SK-N-SH (cell line): ENCODE measurements at regions not wholly inside any gene's neighbourhood (a gene's known extent, or its start where the extent isn't known, plus 50 kb on each side); places are given as distances from the start of the nearest gene placed in this dataset.

Experiments used
- CTCF ChIA-PET: fragments of 300-600, 350-600 bp; formaldehyde crosslinking; extraction: SDS; loops from one replicate; lab custom pipeline; 2021; lab: Yijun Ruan, JAX
- POLR2A ChIA-PET: fragments of 350-600 bp; sonication (Branson Sonifier 250); formaldehyde crosslinking; extraction: SDS; loops from one replicate; lab custom pipeline; 2020; ENCODE audit warnings: antibody characterized with exemption, inconsistent platforms; lab: Yijun Ruan, JAX
- DNase-seq: peaks from one replicate; pipeline ENCODE4 v3.0.0; 2012
- H2AFZ ChIP-seq: fragments of 200-600 bp; sonication (generic); 2 replicates; pipeline ENCODE4 v1.8.1; 2016; ENCODE audit warnings: antibody characterized with exemption, mild to moderate bottlenecking, low read depth
- H3F3A ChIP-seq: fragments of 200-600 bp; sonication (generic); replicated peaks from 2 replicates; pipeline ENCODE3; 2016; ENCODE audit warnings: antibody characterized with exemption, mild to moderate bottlenecking; ENCODE audit not compliant: insufficient read depth
- H3K27ac ChIP-seq, 2 experiments: fragments of 200-500 bp in 1 of 2; fragments of 200-600 bp in 1 of 2; sonication (Bioruptor generic) in 1 of 2; sonication (generic), shearing (Covaris generic) in 1 of 2; 2 replicates each; pipeline versions ENCODE4 v1.5.1 to v1.6.1; 2014 to 2016; ENCODE audit warnings: low read depth in 2 of 2, inconsistent platforms in 1 of 2, low read length in 1 of 2, mild to moderate bottlenecking in 1 of 2, mixed read lengths in 1 of 2
- H3K27me3 ChIP-seq: fragments of 200-600 bp; sonication (generic), shearing (Covaris generic); 2 replicates; pipeline ENCODE4 v1.6.1; 2016; ENCODE audit warnings: mixed run types; ENCODE audit not compliant: insufficient read depth
- H3K36me3 ChIP-seq, 2 experiments: fragments of 200-500 bp in 1 of 2; fragments of 200-600 bp in 1 of 2; sonication (Bioruptor generic) in 1 of 2; sonication (generic) in 1 of 2; replicated peaks in 1 of 2; 2 replicates each; pipeline versions ENCODE3 to v1.5.1; 2014 to 2016; ENCODE audit warnings: low read length in 1 of 2, mild to moderate bottlenecking in 1 of 2; ENCODE audit not compliant: insufficient read depth in 2 of 2, control insufficient read depth in 1 of 2
- H3K4me1 ChIP-seq, 2 experiments: fragments of 200-500 bp in 1 of 2; fragments of 200-600 bp in 1 of 2; sonication (Bioruptor generic) in 1 of 2; sonication (generic), shearing (Covaris generic) in 1 of 2; 2 replicates each; pipeline versions ENCODE4 v1.5.1 to v1.6.1; 2014 to 2016; ENCODE audit warnings: low read depth in 1 of 2, low read length in 1 of 2, mixed run types in 1 of 2; ENCODE audit not compliant: insufficient read depth in 2 of 2, control insufficient read depth in 1 of 2
- H3K4me2 ChIP-seq: fragments of 200-600 bp; sonication (generic), shearing (Covaris generic); 2 replicates; pipeline ENCODE4 v1.6.1; 2017; ENCODE audit warnings: mixed run types
- H3K4me3 ChIP-seq, 2 experiments: fragments of 200-500 bp in 1 of 2; fragments of 200-600 bp in 1 of 2; sonication (Bioruptor generic) in 1 of 2; sonication (generic), shearing (Covaris generic) in 1 of 2; 2 replicates each; pipeline versions ENCODE4 v1.5.1 to v1.8.1; 2014 to 2016; ENCODE audit warnings: low read depth in 2 of 2, inconsistent platforms in 1 of 2, low read length in 1 of 2, mild to moderate bottlenecking in 1 of 2, mixed read lengths in 1 of 2, moderate library complexity in 1 of 2
- H3K79me2 ChIP-seq: fragments of 200-600 bp; sonication (generic); 2 replicates; pipeline ENCODE4 v1.8.1; 2017; ENCODE audit warnings: mild to moderate bottlenecking; ENCODE audit not compliant: insufficient read depth
- H3K9ac ChIP-seq: fragments of 200-600 bp; sonication (generic); 2 replicates; pipeline ENCODE4 v1.6.1; 2017; ENCODE audit warnings: mixed run types
- H3K9me2 ChIP-seq: fragments of 200-600 bp; sonication (generic); 2 replicates; pipeline ENCODE4 v1.6.1; 2017; ENCODE audit warnings: mixed run types
- H3K9me3 ChIP-seq: fragments of 200-600 bp; sonication (generic); 2 replicates; pipeline ENCODE4 v1.6.1; 2017; ENCODE audit warnings: mixed run types, mild to moderate bottlenecking, moderate library complexity
- H4K20me1 ChIP-seq: fragments of 200-600 bp; sonication (generic); 2 replicates; pipeline ENCODE4 v1.6.1; 2017; ENCODE audit warnings: mild to moderate bottlenecking, mixed run types; ENCODE audit not compliant: insufficient read depth
- ELF1 ChIP-seq: IDR thresholded peaks from 2 replicates; pipeline ENCODE4 v1.4.0; 2012
- EP300 ChIP-seq, 2 experiments: IDR thresholded peaks; 2 replicates each; pipeline versions ENCODE4 v1.4.0 to v1.6.1; 2012; ENCODE audit warnings: borderline replicate concordance in 1 of 2, low read depth in 1 of 2, low read length in 1 of 2
- EZH2phosphoT487 ChIP-seq: fragments of 200-600 bp; sonication (generic); IDR thresholded peaks from 2 replicates; pipeline ENCODE4 v1.6.1; 2017; ENCODE audit warnings: low read depth, mixed run types, mild to moderate bottlenecking, antibody characterized with exemption, moderate library complexity, borderline replicate concordance
- FOSL2 ChIP-seq: IDR thresholded peaks from 2 replicates; pipeline ENCODE4 v1.4.0; 2012; ENCODE audit warnings: low read depth, mild to moderate bottlenecking, moderate library complexity, borderline replicate concordance
- FOXJ3 ChIP-seq: sonication (generic); formaldehyde crosslinking; IDR thresholded peaks from 2 replicates; pipeline ENCODE4 v1.5.1; 2020; ENCODE audit warnings: mild to moderate bottlenecking, missing genetic modification reagents
- GABPA ChIP-seq: IDR thresholded peaks from 2 replicates; pipeline ENCODE4 v1.4.0; 2012; ENCODE audit warnings: low read depth, mild to moderate bottlenecking
- GATA2 ChIP-seq: sonication (generic); formaldehyde crosslinking; IDR thresholded peaks from 2 replicates; pipeline ENCODE4 v1.5.0; 2020; ENCODE audit warnings: mild to moderate bottlenecking, missing genetic modification reagents
- MEF2A ChIP-seq: IDR thresholded peaks from 2 replicates; pipeline ENCODE4 v1.4.0; 2012; ENCODE audit warnings: low read depth, borderline replicate concordance
- MXI1 ChIP-seq: IDR thresholded peaks from 2 replicates; pipeline ENCODE4 v1.6.1; 2012; ENCODE audit warnings: mild to moderate bottlenecking, low read depth, low read length, improper control_type of control experiment
- NFIC ChIP-seq: IDR thresholded peaks from 2 replicates; pipeline ENCODE4 v1.4.0; 2012; ENCODE audit warnings: borderline replicate concordance
- RCOR1 ChIP-seq: fragments of 150-350 bp; IDR thresholded peaks from 2 replicates; pipeline ENCODE4 v1.6.1; 2017; ENCODE audit warnings: antibody characterized with exemption, low read length
- RFX5 ChIP-seq: IDR thresholded peaks from 2 replicates; pipeline ENCODE4 v1.6.1; 2012; ENCODE audit warnings: mild to moderate bottlenecking, improper control_type of control experiment, low read length
- TCF12 ChIP-seq: IDR thresholded peaks from 2 replicates; pipeline ENCODE4 v1.4.0; 2012
- TEAD4 ChIP-seq: IDR thresholded peaks from 2 replicates; pipeline ENCODE4 v1.4.0; 2012; ENCODE audit warnings: mild to moderate bottlenecking, borderline replicate concordance; ENCODE audit not compliant: insufficient read depth
- WGBS: methylation state at CpG from one replicate; pipeline ENCODE4 v1.1.6; 2017; ENCODE audit warnings: low lambda C conversion rate; 5-methylcytosine and 5-hydroxymethylcytosine counted together
- TF ChIP-seq, protein P1 (sequence below): IDR thresholded peaks from 2 replicates; pipeline ENCODE4 v1.6.1; 2012; ENCODE audit warnings: mild to moderate bottlenecking, low read depth, low read length, moderate library complexity
- TF ChIP-seq, protein P2 (sequence below): IDR thresholded peaks from 2 replicates; pipeline ENCODE4 v1.4.0; 2012; ENCODE audit warnings: low read depth
- TF ChIP-seq, protein P3 (sequence below): IDR thresholded peaks from 2 replicates; pipeline ENCODE4 v1.4.0; 2012; ENCODE audit warnings: low read depth, borderline replicate concordance
- TF ChIP-seq, protein P4 (sequence below): IDR thresholded peaks from 2 replicates; pipeline ENCODE4 v1.4.0; 2012; ENCODE audit warnings: low read depth, borderline replicate concordance

DNA sequence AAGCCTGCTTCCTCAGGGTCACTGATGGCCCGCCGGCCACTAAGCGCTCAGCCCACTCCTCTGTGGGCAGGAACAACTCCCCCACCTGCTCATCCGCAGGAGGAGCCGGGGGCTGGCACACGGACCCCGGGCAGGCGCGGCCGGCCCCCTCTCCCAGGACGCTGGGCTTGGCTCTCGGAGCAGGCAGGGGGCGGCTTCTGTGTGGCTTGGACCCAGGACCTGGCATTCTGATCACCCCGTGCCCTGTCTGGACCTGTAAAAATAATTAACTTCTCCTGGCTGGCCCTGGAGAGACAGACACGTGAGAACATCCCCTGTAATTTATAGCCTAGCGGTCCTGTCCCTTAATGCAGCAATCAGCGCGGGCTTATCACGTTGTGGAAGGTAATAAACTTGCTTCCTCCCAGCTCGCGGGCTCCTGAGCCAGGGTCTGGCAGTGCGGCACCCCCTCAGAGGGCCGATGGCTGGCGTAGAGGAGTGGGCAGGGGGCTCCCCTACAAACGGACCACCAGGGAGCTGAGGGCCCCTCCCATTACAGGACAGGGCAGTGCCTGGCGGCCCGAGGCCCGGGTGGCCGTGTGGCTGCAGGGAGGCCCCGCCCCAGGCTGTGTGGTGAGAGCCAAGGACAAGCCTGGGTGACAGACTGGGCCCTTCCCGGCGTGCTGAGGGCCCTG is 84.5 kb upstream of the NKX1-1 start (continued):
- no peak for TF ChIP-seq GABPA
- TF ChIP-seq TEAD4, result no peak
- no peak for TF ChIP-seq FOSL2
- no peak for TF ChIP-seq TCF12
- TF ChIP-seq, all 33 proteins: peak for 0

DNA sequence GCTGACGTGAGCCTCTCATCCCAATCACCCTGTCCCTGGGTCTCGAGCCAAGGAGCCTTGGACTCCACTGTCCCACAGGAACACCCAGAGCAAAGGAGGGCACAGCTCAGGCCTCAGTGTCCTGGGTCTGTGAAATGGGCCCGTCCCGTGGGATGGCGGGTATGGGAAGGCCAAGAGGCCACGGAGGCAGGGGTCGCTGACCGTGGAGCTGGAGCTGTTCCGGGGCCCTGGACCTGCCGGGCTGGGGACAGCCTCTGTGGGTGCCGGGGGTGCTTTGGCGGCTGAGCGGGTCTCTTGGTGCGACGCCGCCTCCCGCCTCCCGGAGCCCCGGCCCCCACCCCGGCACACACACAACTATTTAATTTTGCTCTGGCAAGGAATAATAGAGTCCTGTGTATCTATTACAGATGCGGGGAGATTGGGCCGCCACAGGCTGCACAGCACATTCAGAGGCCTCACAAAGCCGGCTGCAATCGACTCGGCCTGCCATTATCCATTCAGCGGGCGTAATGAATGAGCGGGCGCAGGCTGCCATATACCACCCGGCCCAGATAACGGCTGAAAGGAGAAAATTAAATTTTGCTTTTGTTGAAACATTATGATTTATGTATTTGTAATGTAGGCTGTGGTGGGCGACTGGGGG is 83.9 kb upstream of the NKX1-1 start:
- WGBS, result 7% methylated on average over 14 of the region's 32 CpGs
- H4K20me1 ChIP-seq, result no peaks in the 10 kb centered on the region
- ChIA-PET POLR2A (no interaction called here), CTCF (interaction anchor here (1.6 to 6.1 kb wide), 3 partner anchors 23 to 139 kb away, joined by 5 to 21 read pairs (median 8); no protein-coding TSS in a partner anchor)
- H3K79me2 ChIP-seq, result no peaks in the 10 kb centered on the region
- no peak for TF ChIP-seq MXI1
- peak; percentile 25; the same call in 1 of the 2 replicates for TF ChIP-seq EZH2phosphoT487
- TF ChIP-seq GATA2 (CRISPR knock-in tag), result 0 out of 2 replicates have a peak, but pooled peaks have one; percentile 16
- no peak overlapping the region for H3K4me2 ChIP-seq
- H3K9me2 ChIP-seq, result no peaks in the 10 kb centered on the region
- no peak overlapping the region for H3K27ac ChIP-seq
- H3K4me1 ChIP-seq, result peaks cover 0 to 7% of the 10 kb centered on the region in 2 experiments; a peak in 1 of 4 replicates
- no peak overlapping the region for H2AFZ ChIP-seq
- no peaks in the 10 kb centered on the region for H3K36me3 ChIP-seq
- H3K4me3 ChIP-seq, result no peak overlapping the region; a peak in 1 of 4 replicates
- H3K9me3 ChIP-seq, result no peaks in the 10 kb centered on the region
- H3K27me3 ChIP-seq, result peaks cover 61% of the 10 kb centered on the region
- H3K9ac ChIP-seq, result no peak overlapping the region
- no peaks in the 10 kb centered on the region for H3F3A ChIP-seq
- DNase-seq, result peak; percentile 71

DNA sequence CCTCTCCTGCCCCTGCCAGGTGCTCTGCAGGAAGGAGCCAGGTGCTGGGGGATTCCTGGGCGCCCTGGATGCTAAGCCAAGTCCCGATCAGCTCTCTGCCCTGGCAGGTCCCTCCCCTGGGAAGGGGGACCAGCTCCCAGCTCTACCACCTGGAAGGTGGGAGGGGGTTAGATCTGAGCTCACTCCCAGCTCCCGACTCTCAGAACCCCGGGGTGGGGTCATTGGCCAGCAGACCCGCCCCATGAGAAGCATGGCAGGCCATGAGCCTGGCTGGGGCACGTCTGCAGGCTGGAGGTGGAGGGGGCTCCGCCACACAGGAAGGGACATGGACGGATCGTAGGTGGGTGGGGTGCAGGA is 83.4 kb upstream of the NKX1-1 start:
- 70% methylated on average over 2 of the region's 9 CpGs for WGBS
- Histone ChIP-seq H3K4me1 (peaks cover 0 to 7% of the 10 kb centered on the region in 2 experiments; a peak in 1 of 4 replicates), H3K4me2 (no peak overlapping the region), H3K9ac (no peak overlapping the region), H2AFZ (no peak overlapping the region), H3K27me3 (peaks cover 56% of the 10 kb centered on the region), H3K36me3 (no peaks in the 10 kb centered on the region), H4K20me1 (no peaks in the 10 kb centered on the region), H3K79me2 (no peaks in the 10 kb centered on the region), H3K4me3 (no peak overlapping the region), H3K27ac (no peak overlapping the region), H3F3A (no peaks in the 10 kb centered on the region), H3K9me2 (no peaks in the 10 kb centered on the region), H3K9me3 (no peaks in the 10 kb centered on the region)
- CTCF ChIA-PET, result interaction anchor here (1.6 to 6.1 kb wide), 3 partner anchors 24 to 140 kb away, joined by 5 to 21 read pairs (median 8); no protein-coding TSS in a partner anchor
- POLR2A ChIA-PET, result no interaction called here
- no peak for DNase-seq
- TF ChIP-seq NFIC (no peak), EZH2phosphoT487 (no peak), ELF1 (no peak), GATA2 (CRISPR knock-in tag) (no peak), FOXJ3 (CRISPR knock-in tag) (no peak), EP300 (IDR thresholded peaks at IDR 0.05; ENCODE audit: borderline replicate concordance in 1 of 2, low read depth in 1 of 2, low read length in 1 of 2) (no peak), MXI1 (no peak), RCOR1 (no peak), RFX5 (no peak), MEF2A (no peak)
- TF ChIP-seq, protein P1, sequence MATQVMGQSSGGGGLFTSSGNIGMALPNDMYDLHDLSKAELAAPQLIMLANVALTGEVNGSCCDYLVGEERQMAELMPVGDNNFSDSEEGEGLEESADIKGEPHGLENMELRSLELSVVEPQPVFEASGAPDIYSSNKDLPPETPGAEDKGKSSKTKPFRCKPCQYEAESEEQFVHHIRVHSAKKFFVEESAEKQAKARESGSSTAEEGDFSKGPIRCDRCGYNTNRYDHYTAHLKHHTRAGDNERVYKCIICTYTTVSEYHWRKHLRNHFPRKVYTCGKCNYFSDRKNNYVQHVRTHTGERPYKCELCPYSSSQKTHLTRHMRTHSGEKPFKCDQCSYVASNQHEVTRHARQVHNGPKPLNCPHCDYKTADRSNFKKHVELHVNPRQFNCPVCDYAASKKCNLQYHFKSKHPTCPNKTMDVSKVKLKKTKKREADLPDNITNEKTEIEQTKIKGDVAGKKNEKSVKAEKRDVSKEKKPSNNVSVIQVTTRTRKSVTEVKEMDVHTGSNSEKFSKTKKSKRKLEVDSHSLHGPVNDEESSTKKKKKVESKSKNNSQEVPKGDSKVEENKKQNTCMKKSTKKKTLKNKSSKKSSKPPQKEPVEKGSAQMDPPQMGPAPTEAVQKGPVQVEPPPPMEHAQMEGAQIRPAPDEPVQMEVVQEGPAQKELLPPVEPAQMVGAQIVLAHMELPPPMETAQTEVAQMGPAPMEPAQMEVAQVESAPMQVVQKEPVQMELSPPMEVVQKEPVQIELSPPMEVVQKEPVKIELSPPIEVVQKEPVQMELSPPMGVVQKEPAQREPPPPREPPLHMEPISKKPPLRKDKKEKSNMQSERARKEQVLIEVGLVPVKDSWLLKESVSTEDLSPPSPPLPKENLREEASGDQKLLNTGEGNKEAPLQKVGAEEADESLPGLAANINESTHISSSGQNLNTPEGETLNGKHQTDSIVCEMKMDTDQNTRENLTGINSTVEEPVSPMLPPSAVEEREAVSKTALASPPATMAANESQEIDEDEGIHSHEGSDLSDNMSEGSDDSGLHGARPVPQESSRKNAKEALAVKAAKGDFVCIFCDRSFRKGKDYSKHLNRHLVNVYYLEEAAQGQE, result no peak
- TF ChIP-seq, protein P2, sequence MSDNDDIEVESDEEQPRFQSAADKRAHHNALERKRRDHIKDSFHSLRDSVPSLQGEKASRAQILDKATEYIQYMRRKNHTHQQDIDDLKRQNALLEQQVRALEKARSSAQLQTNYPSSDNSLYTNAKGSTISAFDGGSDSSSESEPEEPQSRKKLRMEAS, result no peak
- TF ChIP-seq, protein P3, sequence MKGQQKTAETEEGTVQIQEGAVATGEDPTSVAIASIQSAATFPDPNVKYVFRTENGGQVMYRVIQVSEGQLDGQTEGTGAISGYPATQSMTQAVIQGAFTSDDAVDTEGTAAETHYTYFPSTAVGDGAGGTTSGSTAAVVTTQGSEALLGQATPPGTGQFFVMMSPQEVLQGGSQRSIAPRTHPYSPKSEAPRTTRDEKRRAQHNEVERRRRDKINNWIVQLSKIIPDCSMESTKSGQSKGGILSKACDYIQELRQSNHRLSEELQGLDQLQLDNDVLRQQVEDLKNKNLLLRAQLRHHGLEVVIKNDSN, result no peak
- TF ChIP-seq, protein P4, sequence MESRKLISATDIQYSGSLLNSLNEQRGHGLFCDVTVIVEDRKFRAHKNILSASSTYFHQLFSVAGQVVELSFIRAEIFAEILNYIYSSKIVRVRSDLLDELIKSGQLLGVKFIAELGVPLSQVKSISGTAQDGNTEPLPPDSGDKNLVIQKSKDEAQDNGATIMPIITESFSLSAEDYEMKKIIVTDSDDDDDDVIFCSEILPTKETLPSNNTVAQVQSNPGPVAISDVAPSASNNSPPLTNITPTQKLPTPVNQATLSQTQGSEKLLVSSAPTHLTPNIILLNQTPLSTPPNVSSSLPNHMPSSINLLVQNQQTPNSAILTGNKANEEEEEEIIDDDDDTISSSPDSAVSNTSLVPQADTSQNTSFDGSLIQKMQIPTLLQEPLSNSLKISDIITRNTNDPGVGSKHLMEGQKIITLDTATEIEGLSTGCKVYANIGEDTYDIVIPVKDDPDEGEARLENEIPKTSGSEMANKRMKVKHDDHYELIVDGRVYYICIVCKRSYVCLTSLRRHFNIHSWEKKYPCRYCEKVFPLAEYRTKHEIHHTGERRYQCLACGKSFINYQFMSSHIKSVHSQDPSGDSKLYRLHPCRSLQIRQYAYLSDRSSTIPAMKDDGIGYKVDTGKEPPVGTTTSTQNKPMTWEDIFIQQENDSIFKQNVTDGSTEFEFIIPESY, result no peak
